Activated CD8-positive, alpha-beta memory T cell treated with anti-CD3 and anti-CD28 coated beads for 36 hours (primary cell): ENCODE measurements at regions not wholly inside any gene's neighbourhood (a gene's known extent, or its start where the extent isn't known, plus 50 kb on each side); places are given as distances from the start of the nearest gene placed in this dataset.

Source experiments
- CTCF ChIA-PET: fragments of 350-600 bp; sonication (Branson Sonifier 250); formaldehyde crosslinking; loops from one replicate; lab custom pipeline; 2021; ENCODE audit warnings: antibody characterized with exemption; lab: Charles Lee
- POLR2A ChIA-PET: fragments of 350-600 bp; sonication (Branson Sonifier 250); formaldehyde crosslinking; loops from one replicate; lab custom pipeline; 2021; ENCODE audit warnings: antibody characterized with exemption; lab: Charles Lee

DNA sequence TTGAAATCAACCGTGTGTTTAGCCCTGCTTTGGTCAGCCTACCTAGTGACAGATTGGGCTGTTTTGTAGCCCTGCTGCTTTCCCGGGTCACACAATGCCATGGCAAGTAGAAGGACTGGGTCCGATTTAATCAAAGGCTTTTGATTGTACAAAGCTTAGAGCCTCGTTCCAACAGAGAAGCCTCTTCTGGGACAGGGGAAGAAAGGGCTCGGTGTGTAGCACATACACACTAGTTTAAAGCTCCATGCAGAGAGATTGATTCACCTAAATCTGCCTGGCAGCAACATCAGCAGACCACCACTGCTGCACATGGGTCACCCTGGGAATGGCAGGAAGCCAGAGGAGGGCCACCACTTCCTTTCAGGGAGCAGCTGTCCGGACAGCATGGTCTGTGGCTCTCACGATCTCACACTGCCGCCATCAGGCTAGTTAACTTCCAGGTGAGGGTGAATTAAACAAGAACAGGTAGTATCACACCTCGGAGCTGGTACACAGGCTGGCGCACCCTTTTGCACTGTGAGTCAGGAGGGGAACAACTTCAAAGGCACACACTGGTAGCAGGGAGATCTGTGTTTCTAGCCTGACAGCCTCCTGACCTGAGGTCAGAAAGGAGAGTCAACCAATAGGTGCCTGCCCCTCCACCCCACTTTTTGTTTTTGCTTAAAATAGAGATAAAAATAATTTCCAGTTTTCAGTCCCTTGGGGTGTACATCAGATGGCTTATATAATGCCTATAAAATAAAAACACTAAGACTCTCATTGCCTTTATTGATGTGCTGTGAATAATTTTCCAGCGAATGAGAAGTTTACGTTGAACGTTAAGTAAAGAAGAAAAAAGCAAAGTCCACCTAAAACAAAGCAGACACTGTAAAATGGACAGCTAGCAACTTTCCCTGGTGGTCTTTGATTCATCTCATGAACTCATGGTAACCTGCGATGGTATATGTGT, 108.5 kb downstream of the CDCA7 start:
- POLR2A ChIA-PET = no interaction called here
- CTCF ChIA-PET = no interaction called here

DNA sequence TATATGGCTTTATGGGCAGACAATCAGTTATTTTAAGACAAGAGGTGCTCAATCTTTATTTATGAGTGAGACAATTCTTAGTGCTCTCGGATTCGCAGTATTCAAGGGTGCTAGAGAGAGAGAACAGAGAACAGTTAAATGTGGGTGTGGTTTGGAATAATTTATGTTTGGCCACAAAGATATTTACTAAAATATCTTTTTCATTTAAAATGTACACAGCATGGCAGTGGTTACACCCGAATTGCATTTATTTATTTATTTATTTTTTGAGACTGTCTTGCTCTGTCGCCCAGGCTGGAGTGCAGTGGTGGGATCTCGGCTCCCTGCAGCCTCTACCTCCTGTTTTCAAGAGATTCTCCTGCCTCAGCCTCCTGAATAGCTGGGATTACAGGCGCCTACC, 109.2 kb downstream of the CDCA7 start:
- POLR2A ChIA-PET = no interaction called here
- CTCF ChIA-PET = no interaction called here

DNA sequence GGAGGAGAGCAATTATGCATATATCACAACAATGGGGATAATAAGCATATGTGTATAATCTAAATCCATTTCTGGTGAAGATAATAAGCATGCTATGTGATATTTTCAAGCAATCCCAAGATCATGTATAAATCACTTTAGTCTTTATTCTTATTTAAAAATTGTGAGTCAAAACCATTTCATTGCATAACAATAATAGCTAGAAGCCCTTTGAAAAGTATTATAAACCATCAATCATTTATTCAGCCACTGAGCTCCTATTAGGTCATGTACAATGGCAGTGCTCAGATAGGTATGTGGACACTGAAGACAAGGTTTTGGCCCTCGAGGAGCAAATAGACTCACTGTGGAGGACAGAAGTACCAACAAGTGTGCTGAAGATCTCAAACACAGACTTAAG, 113.1 kb downstream of the CDCA7 start:
- ChIA-PET POLR2A (no interaction called here), CTCF (no interaction called here)

DNA sequence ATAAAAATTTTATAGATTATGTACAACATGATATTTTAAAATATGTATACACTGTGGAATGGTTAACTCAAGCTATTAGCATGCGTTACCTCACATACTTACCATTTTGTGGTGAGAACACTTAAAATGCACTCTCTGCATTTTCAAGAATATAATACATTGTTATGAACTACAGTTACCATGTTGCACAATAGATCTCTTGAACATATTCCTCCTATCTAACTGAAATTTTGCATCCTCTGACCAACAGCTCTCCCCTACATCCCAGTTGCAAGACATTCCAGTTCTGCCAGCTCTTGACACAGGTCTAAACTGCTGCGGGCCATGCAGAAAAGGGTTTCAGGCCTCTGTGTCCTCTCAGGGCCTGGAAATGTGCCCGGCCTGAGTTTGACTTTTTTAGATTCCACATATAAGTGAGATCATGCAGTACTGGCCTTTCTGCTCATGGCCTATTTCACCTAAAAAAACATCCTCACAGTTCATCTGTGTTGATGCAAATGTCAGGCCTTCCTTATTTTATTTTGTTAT, 113.7 kb downstream of the CDCA7 start:
- CTCF ChIA-PET = no interaction called here
- POLR2A ChIA-PET = no interaction called here

DNA sequence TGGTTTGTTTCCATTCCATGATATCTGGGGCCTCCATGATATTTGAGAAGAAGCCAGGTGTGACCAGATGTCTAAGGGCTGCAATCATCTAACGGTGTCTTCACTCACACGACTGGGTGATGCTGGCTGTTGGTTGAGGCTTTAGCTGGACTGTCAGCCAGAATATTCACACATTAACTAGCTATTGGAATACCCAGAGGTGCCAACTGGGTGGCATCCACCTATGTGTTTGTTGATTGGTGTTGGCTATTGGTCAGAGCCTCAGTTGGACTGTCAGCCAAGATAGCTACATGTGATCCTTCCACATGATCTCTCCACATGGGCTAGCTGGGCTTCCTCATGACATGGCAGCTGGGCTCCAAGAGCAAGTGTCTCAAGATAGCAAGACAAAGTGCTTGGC, 117.4 kb downstream of the CDCA7 start:
- CTCF ChIA-PET = no interaction called here

DNA sequence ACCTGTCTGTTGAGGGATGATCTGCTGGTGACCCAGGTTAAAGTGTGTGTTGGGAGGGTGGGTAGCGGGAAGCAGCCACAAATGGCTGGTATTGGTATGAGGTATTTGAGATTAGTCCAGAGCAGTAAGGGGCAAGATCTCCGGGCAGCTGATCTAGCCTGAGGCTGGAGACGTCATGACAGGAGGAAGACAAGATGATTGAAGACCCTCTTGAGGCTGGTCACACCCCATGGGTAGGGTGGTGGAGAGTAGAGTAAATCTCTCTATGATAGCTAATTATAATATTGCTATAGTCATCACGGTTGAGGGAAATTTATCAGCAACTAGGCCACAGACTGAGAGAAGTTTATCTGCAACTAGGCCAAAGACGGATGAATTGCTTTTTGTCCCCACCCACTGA, 128.5 kb downstream of the CDCA7 start:
- ChIA-PET CTCF (no interaction called here), POLR2A (no interaction called here)

More for the DNA sequence above, 117.4 kb downstream of the CDCA7 start:
- POLR2A ChIA-PET = no interaction called here

DNA sequence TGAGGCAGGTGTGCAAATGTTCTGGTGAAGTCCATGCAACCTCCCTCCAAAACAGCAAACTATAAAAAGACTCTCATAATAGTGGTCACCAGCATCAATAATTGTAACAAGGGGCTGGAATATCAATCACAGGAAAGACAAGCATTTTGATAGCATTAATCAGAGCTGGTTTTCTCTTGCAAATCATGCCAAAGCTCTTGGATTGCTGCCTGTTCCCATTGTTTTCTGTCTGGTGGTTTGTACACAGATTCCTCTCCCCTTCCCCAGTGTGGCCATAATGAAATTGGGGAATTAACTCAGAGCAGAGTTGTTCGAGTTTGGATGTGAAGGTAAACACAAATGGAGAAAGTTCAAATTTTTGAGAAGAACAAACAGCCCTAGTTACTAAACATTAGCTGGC, 134.2 kb downstream of the CDCA7 start:
- ChIA-PET POLR2A (no interaction called here), CTCF (no interaction called here)

DNA sequence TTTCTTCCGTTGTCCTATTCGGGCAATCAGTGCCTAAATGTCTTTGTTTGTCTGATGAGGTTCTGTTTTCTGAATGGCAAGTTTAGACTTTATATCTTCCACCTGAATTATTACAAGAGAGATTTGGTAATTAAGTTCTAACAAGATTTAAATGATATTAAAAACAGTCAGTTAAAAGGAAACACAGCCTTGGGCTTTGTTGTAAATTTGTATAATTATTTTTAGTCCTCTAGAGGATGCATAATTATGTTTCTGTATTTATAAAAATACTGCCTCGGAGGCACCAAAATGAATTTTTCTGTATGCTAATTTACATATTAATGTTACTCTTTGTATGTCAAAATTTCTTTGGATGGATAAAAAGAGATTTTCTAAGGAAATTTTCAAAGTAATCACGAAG, 136.7 kb downstream of the CDCA7 start:
- CTCF ChIA-PET = no interaction called here
- POLR2A ChIA-PET = no interaction called here

DNA sequence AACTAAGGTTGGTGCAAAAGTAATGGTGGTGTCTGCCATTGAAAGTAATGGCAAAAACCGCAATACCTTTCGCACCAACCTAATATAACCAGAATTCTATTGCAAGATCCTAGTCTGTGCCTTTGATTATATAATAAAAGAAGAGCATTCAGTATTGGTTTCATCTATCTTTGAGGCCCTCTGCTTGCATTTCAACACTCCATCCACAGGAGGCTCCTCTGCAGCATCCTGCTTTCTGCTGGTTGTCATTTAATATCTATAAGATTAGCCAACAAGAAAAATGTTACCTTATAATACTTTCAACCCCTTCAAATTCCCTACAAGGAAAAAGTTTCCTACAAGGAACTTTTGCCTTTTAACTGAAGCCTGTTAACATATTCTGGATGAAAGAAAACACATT, 139.2 kb downstream of the CDCA7 start:
- ChIA-PET CTCF (no interaction called here), POLR2A (no interaction called here)

DNA sequence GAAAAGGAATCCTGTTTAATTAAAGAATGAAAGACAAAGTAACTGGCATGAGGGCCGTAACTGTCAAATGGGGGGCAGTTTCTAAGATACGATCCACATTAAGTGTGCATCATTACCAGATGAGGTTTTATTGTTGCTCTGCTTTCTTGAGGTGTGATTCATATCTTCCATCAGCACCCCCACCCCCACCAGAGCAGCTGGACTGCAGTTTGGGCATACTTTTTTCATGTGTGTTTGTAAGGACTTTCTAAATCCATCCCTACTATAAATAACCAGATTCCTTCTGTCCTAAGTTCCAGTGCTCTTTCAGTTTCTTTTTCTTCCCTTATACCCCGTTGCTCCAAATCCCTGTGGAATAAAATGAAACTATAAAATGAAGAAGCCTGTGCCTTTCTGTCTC, 142.1 kb downstream of the CDCA7 start:
- CTCF ChIA-PET = no interaction called here
- POLR2A ChIA-PET = no interaction called here

DNA sequence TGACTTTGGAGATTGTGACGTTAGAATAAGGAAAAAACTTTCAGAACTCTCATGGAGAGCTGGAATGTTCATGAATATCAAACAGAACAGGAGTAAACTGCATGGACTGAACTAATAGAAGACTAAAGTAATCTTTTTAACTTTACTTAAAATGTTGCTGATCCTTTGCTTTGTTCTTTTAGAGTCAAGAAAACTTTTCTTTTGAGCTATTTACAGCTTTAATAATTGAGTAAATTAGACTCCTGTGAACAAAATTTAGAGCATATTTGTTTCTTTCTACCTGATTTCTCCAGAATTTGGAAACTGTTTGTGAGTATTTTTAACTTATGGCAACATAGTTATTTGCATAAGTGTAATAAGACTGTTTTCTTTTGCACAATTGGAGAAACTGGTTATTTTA, 146.3 kb downstream of the CDCA7 start:
- POLR2A ChIA-PET = no interaction called here

DNA sequence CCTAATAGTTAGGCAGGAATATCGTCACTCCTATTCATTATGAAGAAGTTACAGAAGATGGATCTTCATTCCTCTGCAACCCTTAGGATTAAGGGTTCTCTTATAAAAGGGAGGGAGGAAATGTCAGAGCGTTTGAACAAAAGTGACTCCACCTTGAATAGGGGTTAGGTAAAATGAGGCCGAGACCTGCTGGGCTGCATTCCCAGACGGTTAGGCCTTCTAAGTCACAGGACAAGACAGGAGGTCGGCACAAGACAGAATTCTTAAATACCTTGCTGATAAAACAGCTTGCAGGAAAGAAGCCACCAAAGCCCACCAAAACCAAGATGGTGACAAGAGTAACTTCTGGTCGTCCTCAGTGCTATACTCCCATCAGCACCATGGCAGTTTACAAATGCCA, 147.6 kb downstream of the CDCA7 start:
- CTCF ChIA-PET = no interaction called here

More for the DNA sequence above, 146.3 kb downstream of the CDCA7 start:
- CTCF ChIA-PET = no interaction called here

DNA sequence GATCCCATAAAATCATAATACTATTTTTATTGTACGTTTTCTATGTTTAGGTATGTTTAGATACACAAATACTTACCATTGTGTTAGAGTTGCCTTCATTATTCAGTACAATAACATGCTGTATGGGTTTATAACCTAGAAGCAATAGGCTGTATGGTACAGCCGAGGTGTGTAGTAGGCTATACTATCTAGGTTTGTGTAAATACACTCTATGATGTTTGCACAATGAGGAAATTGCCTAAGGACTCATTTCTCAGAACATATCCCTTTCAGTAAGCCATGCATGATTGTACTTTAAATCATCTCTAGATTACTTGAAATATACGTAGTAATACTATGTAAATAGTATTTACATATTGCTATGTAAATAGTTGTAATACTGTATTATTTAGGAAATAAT, 156.7 kb downstream of the CDCA7 start:
- ChIA-PET CTCF (no interaction called here), POLR2A (no interaction called here)

More for the DNA sequence above, 147.6 kb downstream of the CDCA7 start:
- POLR2A ChIA-PET = no interaction called here

DNA sequence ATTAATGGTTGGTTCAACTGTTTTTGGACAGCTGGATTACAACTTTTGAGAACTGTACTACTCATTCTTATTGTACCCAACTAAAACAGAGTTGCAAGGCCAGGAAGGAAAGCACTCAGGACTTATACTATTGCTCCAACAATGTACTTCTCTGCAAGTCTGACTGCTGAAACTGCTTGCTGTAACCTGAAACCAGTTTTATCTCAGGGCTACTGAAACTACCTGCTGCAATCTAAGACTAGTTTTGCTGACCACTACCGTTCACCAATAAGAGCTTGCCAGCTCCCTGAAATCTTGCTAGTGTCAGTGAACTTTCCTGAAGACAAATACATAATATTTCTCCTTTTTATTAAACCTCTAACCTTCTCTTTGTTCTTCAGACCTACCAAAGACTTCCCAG, 157.3 kb downstream of the CDCA7 start:
- POLR2A ChIA-PET = no interaction called here
- CTCF ChIA-PET = no interaction called here

DNA sequence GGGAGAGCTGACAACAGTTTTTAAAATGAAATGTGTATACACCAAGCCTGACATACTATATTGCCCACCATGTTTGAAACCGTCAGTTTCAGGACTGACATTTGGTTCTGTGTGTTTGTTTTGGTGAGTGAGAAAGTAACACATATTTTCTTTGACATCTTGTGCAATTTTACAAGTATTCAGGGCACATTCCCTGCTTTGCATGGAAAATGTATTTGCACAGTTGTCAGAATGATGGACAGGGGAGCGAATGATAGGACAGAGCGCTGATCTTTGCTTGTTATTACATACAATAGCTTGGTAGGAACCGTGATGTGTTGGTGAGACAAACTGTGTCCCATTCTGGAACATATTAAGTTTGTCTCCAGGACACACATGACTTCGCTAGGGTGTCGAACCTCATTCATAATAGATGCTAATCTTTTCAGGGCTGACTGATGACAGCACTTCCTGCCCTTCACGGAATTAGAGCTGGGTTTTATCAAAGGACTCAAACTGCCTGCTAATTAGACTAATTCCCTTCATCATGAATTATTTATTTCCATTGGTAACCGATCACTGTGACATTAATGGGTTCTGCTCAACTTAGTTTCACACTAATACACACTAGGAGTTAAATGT, 158.5 kb downstream of the CDCA7 start:
- ChIA-PET POLR2A (no interaction called here), CTCF (no interaction called here)

DNA sequence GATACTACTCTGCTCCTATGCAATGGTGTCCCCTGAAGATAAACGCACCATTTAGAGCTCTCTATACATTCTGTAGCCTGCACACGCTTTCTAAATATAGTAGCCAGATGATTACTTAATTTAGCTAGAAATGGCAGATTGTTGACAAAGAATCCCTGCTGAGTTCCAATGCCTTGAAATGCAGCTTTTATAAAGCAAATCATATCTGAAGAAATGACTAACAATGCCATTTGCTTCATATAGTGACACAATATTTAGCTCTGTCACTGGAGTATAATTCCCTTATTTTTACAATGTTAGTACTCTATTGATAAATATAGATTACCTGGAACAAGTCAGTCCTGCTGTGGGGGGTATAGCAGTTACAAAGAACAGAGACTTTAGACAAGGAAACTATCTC, 166.2 kb downstream of the CDCA7 start:
- CTCF ChIA-PET = no interaction called here

DNA sequence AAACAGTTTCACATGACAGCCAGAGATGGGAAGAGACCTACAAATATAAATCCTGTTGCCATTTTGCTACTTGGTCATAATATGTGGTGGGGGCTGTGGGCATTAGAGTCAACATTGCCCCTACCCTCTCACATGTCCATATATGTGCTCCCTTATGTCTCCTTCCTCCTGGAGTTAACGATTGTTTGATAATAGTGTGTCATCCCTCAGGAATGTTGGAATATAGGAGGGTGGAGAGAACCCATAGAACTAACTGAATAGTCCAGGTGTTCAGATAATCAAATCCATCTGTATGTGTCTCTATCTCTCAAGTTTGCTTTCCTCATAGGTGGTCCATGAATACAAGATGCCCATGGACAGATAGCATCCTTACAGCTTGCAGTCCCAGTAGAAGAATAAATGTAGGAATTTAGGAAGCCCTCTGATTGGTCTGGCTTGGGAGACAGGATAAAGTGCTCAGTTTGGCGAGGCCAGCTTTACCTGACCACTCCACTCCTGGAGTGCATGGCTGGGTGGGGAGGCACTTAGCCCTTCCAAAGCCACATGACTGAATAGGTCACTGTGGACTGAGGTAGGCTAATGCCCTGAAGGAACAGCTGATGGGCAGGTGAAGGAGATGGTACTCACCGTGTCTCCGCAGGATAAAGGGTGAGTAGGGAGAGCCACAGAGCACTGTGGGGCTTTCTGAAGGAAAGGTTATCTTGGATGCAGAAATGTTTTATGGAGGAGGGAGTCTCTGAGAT, 166.9 kb downstream of the CDCA7 start:
- POLR2A ChIA-PET = no interaction called here
- CTCF ChIA-PET = no interaction called here

More for the DNA sequence above, 166.2 kb downstream of the CDCA7 start:
- POLR2A ChIA-PET = no interaction called here

DNA sequence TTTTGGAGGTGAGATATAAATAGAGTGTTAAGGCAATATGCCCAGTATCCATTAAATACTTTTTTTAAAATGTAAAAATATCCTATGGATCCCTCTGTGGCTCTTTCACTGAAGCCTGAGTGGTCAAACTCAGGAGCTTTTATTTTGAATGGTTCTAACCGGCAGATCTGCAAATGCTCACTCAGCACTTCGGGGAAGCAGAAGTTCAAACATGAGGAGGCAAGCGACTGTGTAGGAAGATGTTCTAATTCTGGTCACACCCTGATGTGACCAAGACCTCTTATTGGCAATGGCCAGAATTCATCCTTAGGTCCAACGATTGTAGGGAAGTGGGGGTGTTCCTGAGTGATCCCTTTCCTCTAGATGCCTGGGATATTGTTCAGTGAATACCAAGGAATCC, 168.8 kb downstream of the CDCA7 start:
- CTCF ChIA-PET = no interaction called here
- POLR2A ChIA-PET = no interaction called here

DNA sequence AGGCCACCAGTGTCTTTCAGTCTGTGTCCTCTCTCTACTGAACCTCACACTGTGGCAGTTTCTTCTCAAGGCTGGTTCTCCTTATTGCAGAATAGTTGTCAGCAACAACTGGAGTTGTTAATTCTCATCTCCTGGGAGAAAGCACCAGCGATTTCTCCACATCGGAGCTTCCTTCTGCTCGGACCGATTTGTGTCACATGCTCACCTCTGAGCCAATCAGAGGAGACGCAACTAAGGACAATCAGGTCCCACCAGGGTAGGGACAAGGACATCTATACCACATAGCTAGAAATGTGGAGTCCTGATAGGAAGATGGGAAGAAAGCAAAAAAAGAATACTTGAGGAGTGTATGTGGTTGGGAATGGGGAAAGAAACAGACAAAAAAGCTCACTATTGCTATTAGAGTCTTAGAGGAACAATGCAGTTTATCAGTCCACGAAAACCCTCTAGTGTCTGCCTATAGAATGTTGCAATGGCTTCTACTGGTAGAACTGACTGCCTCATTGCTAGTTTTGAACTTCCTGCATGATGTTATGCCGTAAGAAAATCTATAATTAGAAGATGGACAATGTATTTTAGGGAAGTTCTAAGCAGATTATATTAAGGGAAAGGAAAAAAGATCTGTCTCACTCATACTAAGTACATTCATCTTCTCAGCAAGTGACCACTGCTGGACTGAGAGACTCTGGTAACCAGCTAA, 169.7 kb downstream of the CDCA7 start:
- CTCF ChIA-PET = no interaction called here

More for the DNA sequence above, 169.7 kb downstream of the CDCA7 start:
- POLR2A ChIA-PET = no interaction called here
